NCI-H446 treated with DMSO at 0.1 percent for 48 hours (cell line): ENCODE measurements at regions not wholly inside any gene's neighbourhood (a gene's known extent, or its start where the extent isn't known, plus 50 kb on each side); places are given as distances from the start of the nearest gene placed in this dataset.

Experiments
- DNase-seq: peaks from one replicate; lab custom pipeline; 2025; lab: John Stamatoyannopoulos, UW

DNA sequence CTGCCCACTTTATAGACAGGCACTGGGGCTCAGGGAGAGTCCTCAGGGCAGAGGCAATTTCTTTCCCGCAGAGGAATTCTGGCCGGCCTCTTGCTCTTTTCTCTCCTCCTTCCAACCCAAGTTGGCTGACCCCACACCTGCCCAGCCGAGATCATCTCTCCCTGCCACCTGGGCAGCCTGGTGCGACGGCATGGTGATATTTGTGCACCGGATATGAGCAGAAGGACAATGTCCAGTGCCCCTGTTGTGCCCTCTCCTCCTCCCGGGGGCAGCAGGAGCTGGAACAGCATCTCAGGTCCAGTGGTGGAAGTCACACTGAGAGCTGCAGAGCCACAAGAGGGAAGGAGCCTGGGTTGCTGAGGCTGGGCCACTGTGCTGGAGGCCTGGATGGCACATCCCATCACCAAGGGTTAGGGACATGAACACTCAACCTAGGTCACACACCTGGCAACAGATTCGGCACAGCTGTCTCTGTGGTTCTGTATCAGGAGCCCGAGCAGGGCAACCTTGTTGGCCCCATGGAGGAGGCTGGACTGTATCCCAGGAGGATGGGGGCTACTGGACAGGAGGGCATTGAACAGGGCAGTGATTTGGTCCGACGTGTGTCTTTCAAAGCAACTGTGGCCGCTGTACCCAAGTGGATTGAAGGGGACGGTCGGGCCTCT, 57.7 kb upstream of the DIO3 start:
- DNase-seq, result no peak

DNA sequence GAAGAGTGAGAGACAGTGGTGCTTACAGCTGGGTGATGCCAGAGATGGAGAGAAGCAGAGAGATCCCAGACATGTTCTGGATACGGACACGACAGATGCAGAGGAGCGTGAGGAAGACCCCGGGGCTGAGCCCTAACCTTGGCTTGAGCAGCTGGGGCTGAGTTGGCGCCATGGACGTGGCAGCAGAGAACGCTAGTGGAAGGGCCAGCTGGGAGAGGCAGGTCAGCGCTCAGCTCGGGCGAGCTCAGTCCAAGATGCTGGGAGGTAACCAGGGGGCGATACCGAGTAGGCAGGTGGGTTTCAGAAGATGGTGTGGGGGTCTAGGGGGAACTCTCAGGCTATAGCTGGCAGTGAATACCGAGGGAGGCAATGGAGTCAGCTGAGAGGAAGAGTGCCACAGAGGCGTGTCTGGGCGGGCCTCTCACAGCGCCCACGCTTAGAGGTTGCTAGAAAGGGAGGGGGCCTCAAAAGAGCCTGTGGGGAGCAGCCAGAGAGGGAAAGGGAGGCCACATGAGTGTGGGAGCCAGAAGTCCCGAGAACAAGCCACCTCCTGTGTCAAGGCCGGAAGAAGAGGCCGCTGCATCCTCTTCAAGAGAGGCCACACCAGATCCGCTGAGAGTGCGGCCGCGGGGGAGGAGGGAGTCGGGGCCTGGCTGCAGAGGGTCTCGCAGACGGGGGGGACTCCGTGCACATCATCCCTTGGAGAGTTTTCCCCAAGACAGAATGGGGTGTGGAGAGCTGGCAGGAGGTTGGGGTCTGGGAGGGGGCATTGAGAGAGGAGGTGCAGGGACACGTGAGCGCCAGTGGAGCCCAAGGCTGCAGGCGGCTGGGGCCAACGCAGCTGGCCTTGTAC, 57.0 kb upstream of the DIO3 start:
- no peak for DNase-seq

DNA sequence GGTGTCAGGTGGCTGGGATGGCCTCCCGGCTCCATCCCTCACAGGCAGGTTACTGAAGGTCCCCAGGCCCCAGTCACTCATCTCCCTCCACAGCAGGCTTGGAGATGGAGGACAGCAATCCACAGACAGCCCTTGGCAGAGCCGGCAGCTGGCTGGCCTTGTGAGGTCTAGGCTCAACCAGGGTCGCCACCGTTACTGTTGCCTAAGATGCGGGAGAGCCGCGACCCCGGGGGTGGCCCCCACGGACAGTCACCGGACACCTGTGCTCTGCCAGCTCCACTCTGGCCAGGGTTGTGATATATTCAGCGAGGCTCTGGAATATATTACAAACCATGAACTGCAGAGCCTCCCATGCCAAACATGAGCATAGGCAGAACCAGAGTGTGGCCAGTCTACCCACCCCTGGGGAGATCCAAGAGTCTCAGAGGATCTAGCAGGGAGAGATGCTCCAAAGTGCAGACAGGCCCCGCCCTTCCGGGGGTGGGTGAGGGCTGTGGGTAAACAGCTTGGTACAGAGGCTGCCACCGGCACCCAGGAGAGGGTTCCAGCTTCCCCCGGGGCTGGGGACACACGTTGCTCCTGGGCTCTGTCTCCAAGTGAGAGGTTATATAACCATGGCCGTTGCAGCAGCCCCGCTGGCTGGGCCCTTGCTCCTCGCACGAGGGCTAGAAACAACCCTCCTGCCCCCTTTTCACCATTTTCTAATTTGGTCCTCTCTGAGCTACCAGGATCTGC, 55.9 kb upstream of the DIO3 start:
- DNase-seq, result no peak

DNA sequence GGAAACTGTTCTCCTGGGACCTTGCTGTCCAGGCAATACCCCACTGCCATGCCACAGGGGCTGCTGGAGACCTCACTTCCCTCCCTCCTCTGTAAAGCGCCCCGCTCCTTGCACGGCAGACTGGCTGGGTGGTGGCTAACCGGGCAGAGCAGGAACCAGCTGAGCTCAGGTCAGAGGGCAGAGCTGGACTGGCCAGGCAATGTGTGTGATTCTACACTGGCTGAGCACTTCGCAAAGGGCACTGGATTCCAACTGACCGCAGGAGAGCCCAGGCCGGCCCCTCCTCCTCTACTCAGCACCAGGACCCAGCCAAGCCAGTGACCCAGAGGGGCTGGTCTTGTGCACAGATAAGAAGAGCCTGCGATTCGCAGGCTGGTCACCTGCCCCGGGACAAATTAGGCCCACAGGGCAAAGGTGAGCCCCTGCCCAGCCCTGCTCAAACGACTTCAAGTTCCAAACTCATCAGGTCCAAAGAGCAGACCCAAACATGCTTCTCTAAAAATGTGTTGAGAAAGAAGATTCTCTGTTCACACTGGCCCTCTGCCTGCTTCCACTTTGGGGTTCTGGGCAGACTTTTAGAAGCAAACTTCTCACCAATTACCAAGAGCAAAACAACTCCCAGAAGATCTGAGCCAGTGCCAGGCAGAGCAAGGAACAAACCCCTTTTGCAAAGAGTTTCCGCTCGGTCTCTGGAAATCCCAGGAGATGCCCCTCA, 54.9 kb upstream of the DIO3 start:
- DNase-seq, result no peak

DNA sequence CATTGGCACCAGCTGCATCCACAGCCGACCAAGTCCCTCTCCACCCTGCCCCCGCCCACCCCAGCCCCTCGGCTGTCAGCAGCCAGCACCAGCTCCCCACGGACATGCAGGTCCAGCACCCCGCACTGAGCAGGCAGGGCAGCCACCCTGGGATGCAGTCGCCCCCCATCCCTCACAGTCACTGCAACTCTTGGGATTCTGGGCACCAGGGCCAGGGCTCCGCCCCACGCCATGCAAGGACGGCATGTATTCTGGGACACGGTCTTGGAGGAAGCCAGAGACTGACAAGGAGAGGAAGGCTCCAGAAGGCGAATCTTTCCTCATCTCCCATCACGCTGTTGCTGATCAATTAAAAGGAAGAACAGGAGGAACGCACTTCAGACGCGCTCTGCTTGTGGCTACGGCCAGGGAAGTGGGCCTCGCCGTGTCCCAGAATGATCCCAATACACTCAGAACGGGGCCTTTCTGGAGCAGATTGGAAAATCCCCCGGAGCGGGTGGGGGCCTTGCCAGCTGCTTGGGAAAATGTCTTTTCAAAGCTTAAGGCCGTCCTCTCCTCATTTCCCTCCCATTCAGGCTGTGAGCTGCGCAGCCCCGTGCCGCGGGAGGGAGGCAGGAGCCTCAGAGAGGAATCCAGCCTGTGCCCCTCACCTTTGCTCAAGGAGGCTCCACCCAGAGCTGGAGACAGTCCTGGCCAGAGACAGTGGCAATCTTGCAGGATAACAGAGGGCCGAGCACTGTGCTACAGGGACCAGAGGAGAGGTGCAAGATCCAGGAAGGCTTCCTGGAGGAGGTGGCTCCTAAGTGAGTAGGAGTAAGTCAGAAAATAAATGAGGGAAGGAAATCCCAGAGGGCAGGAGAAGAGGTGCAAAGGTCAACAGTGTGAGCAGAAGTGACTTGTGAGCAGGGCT, 54.1 kb upstream of the DIO3 start:
- DNase-seq, result no peak

DNA sequence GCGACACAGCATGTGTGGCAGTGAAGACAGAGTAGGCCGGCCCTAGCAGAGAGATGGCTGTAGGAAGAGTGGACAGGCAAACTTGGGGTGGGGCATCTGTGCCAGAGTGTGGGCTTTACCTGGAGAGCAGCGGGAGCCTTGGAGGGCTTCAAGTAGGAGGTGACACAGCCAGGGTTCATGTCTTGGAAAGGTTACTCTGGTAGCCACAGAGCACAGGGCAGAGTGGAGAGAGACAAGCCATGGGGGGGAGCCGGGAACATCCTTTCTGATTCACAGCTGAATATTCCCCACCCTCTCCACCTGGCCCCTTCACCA, 53.5 kb upstream of the DIO3 start:
- DNase-seq, result no peak

DNA sequence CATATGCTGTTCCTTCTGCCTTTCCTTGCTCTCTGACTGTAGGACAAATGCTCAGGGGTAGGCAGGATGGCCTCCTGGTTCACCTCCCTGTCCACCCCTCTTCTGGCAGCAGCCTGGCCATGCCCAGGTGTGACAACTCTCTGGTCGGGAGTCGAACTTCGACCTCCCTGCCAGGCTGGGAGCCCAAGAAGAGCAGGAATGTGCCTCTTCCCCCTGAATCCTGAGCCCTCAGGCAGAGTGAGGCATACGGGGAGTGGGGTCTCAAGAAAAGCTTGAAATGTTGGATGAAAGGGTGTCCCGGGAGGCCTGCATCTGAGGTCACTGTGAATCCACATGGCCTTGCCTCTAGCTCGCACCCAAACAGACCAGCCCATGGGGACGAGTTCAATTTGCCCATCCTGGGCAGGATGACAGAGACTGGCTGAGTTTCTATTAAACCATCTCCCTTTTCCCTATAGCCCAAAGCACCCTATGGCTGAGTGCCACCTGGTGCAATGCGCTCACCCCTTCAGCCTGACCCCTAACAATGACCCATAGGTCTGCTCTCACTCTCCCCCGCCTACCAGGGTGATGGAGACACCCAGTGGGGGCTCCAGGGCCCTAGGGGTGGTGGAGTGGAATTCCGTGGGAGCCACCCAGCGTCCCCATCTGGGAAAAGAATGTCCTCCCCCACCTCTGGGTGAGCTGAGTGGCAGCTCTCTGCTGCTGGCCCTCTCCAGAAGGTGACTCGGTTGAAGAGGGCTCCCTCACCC, 52.9 kb upstream of the DIO3 start:
- no peak for DNase-seq

DNA sequence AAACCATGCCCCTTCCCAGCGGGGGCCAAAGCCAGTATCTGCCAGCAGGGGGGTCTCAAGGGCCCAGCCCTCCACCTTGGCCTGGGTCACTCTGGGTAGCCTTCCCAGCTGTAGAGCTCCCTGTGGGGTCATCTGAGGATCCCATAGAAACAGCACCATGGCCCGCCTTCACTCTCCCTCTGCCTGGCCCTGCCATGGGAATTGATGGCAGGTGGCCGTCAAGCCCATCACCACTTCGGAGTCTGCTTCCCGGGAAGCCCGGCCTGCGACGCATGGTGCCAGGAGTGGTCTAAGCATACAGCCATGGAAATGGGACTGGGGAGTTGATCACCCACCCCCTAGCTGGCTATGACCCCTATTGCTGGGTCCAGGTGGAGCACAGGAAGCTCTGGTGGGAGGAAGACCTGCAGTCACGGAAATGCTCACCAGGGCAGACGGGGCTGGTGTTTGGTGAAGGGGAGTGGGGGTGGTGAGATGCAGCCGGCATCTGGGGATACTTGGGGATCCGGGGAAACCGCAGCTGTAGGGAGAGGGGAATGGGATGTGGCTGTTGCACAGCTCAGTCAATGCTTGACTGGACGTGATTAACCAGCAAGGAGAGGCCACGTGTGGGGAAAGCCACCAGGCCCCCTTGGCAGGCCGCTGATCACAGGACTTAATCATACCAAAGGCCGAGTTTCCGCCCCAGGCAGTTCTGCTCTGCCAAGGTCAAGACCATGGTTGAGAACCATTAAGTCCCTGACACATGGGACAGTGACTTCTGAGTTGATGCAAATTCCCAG, 52.2 kb upstream of the DIO3 start:
- DNase-seq, result no peak

DNA sequence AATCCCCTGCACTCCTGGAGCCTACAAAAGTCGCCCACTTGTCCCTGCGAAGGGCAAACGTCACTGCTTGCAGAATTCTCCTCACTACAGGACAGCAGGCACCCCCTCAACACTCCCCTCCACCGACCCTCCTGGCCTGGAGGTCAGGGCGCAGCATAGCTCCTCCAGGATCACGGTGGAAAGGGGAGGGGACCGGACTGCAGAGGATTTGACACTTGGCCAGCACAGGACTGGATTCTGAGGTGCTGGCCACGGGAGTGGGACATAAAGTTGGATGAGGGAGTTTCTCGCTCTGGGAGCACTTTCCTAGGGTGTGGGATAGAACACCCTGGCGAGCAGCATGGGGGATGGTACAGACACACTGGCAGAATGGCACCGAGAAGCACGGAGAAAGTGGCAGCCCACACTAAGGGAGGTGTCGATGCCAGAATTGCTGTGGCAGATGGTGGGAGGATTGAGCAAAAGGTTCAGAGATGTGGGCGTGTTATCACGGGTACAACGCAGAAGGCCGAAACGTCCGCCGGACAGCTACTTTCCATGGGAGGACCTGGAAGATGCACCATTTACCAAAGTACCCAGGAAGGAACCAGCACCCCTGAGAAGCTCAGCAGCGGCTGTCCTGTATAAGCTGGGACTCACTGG, 51.4 kb upstream of the DIO3 start:
- no peak for DNase-seq

DNA sequence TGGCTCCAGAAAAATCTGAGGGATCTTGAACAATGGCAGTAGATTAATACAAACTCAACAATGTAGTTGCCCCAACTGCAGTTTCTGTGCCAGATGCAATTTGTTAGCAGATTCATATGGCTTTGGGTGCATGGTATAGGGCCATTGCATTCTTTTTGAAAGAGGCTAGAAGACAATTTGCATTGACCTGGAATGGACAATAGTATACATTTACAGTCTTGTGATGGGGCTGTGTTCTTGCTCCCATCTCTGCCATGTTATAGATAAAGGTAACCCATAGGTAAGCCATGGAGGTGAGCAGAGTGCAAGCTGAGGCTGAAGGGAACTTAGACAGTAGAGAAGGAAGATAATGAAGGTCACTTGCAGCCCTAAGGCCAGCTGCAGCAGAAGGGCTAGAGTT, 50.1 kb upstream of the DIO3 start:
- DNase-seq, result no peak
